ENCODE measurements at regions not wholly inside any gene's neighbourhood (a gene's known extent, or its start where the extent isn't known, plus 50 kb on each side); places are given as distances from the start of the nearest gene placed in this dataset.

- TF ChIP-seq ATF3 (IDR thresholded peaks at IDR 0.05), result no peak
- TF ChIP-seq, protein P1, sequence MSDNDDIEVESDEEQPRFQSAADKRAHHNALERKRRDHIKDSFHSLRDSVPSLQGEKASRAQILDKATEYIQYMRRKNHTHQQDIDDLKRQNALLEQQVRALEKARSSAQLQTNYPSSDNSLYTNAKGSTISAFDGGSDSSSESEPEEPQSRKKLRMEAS (IDR thresholded peaks at IDR 0.05), result no peak
- TF ChIP-seq, protein P2, sequence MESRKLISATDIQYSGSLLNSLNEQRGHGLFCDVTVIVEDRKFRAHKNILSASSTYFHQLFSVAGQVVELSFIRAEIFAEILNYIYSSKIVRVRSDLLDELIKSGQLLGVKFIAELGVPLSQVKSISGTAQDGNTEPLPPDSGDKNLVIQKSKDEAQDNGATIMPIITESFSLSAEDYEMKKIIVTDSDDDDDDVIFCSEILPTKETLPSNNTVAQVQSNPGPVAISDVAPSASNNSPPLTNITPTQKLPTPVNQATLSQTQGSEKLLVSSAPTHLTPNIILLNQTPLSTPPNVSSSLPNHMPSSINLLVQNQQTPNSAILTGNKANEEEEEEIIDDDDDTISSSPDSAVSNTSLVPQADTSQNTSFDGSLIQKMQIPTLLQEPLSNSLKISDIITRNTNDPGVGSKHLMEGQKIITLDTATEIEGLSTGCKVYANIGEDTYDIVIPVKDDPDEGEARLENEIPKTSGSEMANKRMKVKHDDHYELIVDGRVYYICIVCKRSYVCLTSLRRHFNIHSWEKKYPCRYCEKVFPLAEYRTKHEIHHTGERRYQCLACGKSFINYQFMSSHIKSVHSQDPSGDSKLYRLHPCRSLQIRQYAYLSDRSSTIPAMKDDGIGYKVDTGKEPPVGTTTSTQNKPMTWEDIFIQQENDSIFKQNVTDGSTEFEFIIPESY (IDR thresholded peaks at IDR 0.05; ENCODE audit: extremely low read depth, insufficient replicate concordance, low read length), result no peak
- no peak for TF ChIP-seq ELF1 (IDR thresholded peaks at IDR 0.05; ENCODE audit: borderline replicate concordance, low read depth)
These were observed 1122.3 kb downstream of the TBC1D22A start (continued) for GRCh38 chr22:47884775-47885174.

- CTCF ChIA-PET, result no interaction called here
- H3K79me2 ChIP-seq (ENCODE audit: insufficient read depth, low read length), result no peaks in the 10 kb centered on the region
- TF ChIP-seq SIN3A (IDR thresholded peaks at IDR 0.05; ENCODE audit: low read depth) (no peak), FOSL1 (IDR thresholded peaks at IDR 0.05; ENCODE audit: low read depth) (no peak), EZH2phosphoT487 (IDR thresholded peaks at IDR 0.05; ENCODE audit: borderline replicate concordance) (no peak), POLR2A (IDR thresholded peaks at IDR 0.05; ENCODE audit: borderline replicate concordance, extremely low read depth, insufficient read depth, insufficient read length) (no peak), ATF3 (IDR thresholded peaks at IDR 0.05) (no peak), CBX3 (IDR thresholded peaks at IDR 0.05; ENCODE audit: low read depth) (no peak), YY1 (IDR thresholded peaks at IDR 0.05; ENCODE audit: extremely low read depth, insufficient replicate concordance, low read depth, low read length) (no peak)
These were observed 1121.8 kb downstream of the TBC1D22A start for GRCh38 chr22:47884200-47884599.

More at GRCh38 chr22:47884200-47884599, 1121.8 kb downstream of the TBC1D22A start:
- no peaks in the 10 kb centered on the region for H4K20me1 ChIP-seq (ENCODE audit: insufficient read depth)
- H3K36me3 ChIP-seq (ENCODE audit: control insufficient read depth in 1 of 2, insufficient read depth in 2 of 2, low read length in 2 of 2), result no peaks in the 10 kb centered on the region
- H2AFZ ChIP-seq (ENCODE audit: low read depth, low read length, poor library complexity, severe bottlenecking), result no peak overlapping the region
- no peaks in the 10 kb centered on the region for H3K27me3 ChIP-seq (ENCODE audit: insufficient read depth, low read length)
- RAD21 ChIA-PET (ENCODE audit: low non-redundant PET in 1 of 2, low total read pairs in 2 of 2, uncharacterized antibody in 2 of 2, unreplicated experiment in 2 of 2), result no interaction called here
- no peaks in the 10 kb centered on the region for H3K9me2 ChIP-seq (ENCODE audit: insufficient read depth)
- no TSS peak for BruUV-seq (replicated peaks)
- no peak overlapping the region for H3K9ac ChIP-seq (ENCODE audit: low read length)
- H3K4me2 ChIP-seq (ENCODE audit: low read length), result no peak overlapping the region
- H3K4me1 ChIP-seq (ENCODE audit: control insufficient read depth in 1 of 2, insufficient read depth in 2 of 2, low read length in 2 of 2), result no peaks in the 10 kb centered on the region
- no peaks in the 10 kb centered on the region; a peak in 1 of 4 replicates for H3K9me3 ChIP-seq (ENCODE audit: control insufficient read depth in 1 of 2, insufficient read depth in 1 of 2, low read depth in 1 of 2, low read length in 2 of 2)
- no peak overlapping the region for H3K27ac ChIP-seq (ENCODE audit: low read depth, low read length)
- ATAC-seq, result no peak
- intact Hi-C loops (cut with micrococcal nuclease), result no loop called here
- DNase-seq (ENCODE audit: low read depth, low spot score), result no peak
- POLR2A ChIA-PET, result no interaction called here
- H3K4me3 ChIP-seq (replicated peaks in 1 of 2; ENCODE audit: low read depth in 1 of 2, low read length in 2 of 2), result no peak overlapping the region
